Stimulated activated CD8-positive, alpha-beta memory T cell treated with anti-CD3 and anti-CD28 coated beads, Interleukin-7, amount 100 ng/mL, for 1 hour (primary cell): ENCODE measurements at regions not wholly inside any gene's neighbourhood (a gene's known extent, or its start where the extent isn't known, plus 50 kb on each side); places are given as distances from the start of the nearest gene placed in this dataset.
"Not testable (repeated sequence)": the region's sequence is repeated elsewhere in the genome, so short reads cannot be mapped to it uniquely, and the experiment has no call there.

Experiments used
- DNase-seq, 2 donors: peaks; one replicate each; pipeline ENCODE4 v3.0.0-alpha.2; 2020; ENCODE audit warnings: low read depth in 2 of 2

GRCh38 chr9:71508141-71508540 lies 260.2 kb downstream of the CEMIP2 start:
- DNase-seq: not testable (repeated sequence)

- no peak for DNase-seq
These were observed 261.5 kb downstream of the CEMIP2 start for GRCh38 chr9:71506821-71507220.

- no peak for DNase-seq
These were observed 263.7 kb downstream of the CEMIP2 start for GRCh38 chr9:71504636-71505035.

- DNase-seq: no peak
These were observed 269.6 kb downstream of the CEMIP2 start for GRCh38 chr9:71498691-71499090.

- DNase-seq: no peak
These were observed 277.5 kb downstream of the CEMIP2 start for GRCh38 chr9:71490810-71491209.

- DNase-seq: no peak
These were observed 281.3 kb downstream of the CEMIP2 start for GRCh38 chr9:71487061-71487460.

GRCh38 chr9:71485326-71485725 lies 283.0 kb downstream of the CEMIP2 start:
- DNase-seq: no peak

GRCh38 chr9:71483436-71483835 lies 284.9 kb downstream of the CEMIP2 start:
- DNase-seq: no peak

- DNase-seq: no peak
These were observed 288.7 kb downstream of the CEMIP2 start for GRCh38 chr9:71479621-71480020.

GRCh38 chr9:71472400-71472799 lies 295.9 kb downstream of the CEMIP2 start:
- no peak for DNase-seq

GRCh38 chr9:71465392-71465791 lies 302.9 kb downstream of the CEMIP2 start:
- no peak for DNase-seq

GRCh38 chr9:71459082-71459481 lies 309.2 kb downstream of the CEMIP2 start:
- no peak for DNase-seq

GRCh38 chr9:71446473-71447411 lies 321.6 kb downstream of the CEMIP2 start:
- no peak for DNase-seq

GRCh38 chr9:71446106-71446472 lies 322.2 kb downstream of the CEMIP2 start:
- no peak for DNase-seq

- no peak for DNase-seq
These were observed 321.5 kb upstream of the TRPM3 start for GRCh38 chr9:71442937-71443336.

- DNase-seq: no peak
These were observed 319.8 kb upstream of the TRPM3 start for GRCh38 chr9:71441266-71441665.

GRCh38 chr9:71431931-71432330 lies 310.5 kb upstream of the TRPM3 start:
- DNase-seq: no peak

- not testable (repeated sequence) for DNase-seq
These were observed 285.9 kb upstream of the TRPM3 start for GRCh38 chr9:71407341-71407740.

- no peak for DNase-seq
These were observed 281.7 kb upstream of the TRPM3 start for GRCh38 chr9:71403106-71403505.

GRCh38 chr9:71393005-71393404 lies 271.6 kb upstream of the TRPM3 start:
- no peak for DNase-seq

GRCh38 chr9:71384343-71384742 lies 262.9 kb upstream of the TRPM3 start:
- no peak for DNase-seq

- no peak for DNase-seq
These were observed 262.0 kb upstream of the TRPM3 start for GRCh38 chr9:71383308-71383940.

- DNase-seq: no peak
These were observed 246.7 kb upstream of the TRPM3 start for GRCh38 chr9:71368157-71368556.
